GM19372 (cell line): ENCODE measurements at regions not wholly inside any gene's neighbourhood (a gene's known extent, or its start where the extent isn't known, plus 50 kb on each side); places are given as distances from the start of the nearest gene placed in this dataset.

Experiments used
- ATAC-seq: cut with Tn5 transposase; IDR thresholded peaks from one replicate; pipeline ENCODE4 v1.9.1; 2021; ENCODE audit warnings: mild to moderate bottlenecking, low read depth, moderate library complexity; ENCODE audit not compliant: unreplicated experiment

DNA sequence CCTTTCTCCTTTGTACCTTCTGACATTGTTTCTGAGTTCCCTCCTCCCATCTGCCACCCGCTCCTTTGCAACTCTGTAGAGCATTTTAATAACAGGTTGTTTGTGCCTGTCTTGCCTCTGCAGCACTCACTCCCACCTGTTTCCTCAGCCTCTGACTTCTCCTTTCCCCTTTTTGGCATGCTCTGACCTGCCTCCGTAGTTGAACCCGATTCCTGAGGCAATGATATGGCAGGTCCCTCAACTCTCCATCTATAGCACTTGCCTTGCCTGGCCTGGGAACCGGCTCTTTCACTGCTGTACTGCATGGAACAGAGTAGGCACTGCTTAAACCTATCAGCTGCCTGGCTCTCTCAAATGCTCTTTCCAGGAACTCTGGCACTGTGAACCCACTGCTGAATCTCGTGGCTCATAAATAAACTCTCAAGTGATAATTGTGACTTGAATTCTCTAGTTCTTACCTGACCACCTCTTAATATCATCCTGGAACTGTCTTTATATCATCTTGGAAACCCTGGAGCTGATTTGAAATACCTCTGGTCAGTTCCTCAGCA is 50.3 kb downstream of the UTRN start:
- no peak for ATAC-seq

DNA sequence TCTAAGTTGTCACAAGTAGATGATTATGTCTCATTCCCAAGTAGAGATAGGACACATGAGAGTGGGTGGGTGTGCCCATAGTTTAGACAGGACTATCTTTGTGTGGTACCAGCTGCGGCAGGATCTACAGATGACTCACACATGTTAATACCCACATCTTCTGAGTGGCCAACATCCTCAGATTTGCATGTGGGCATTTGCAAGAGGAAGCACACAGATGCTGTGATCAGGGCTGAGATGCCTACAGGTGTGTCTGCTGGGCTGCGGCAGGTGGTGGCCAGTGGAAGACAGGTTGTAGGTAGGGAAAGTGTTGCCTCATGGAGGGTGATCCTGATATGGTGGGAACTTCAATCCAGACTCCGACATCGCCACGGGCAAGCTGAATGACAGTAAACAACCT is 50.8 kb downstream of the UTRN start:
- ATAC-seq = peak; percentile 47

DNA sequence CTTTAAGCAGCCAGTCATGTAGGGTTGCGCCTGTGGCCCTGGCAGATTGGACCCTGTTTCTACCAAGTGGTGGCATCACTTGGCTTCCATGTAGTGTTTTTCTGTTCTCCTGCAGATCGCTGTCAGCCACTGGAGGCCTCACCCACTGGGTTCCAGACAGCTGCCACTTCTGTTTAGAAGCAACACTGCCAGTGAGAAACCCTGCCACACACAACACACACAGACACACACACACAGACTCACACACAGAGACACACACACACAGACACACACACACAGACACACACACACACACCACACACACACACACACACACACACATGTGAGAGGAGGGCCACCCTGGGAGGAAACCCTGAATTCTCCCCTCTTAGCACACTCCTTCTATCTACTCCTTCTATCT is 51.8 kb downstream of the UTRN start:
- ATAC-seq = no peak

DNA sequence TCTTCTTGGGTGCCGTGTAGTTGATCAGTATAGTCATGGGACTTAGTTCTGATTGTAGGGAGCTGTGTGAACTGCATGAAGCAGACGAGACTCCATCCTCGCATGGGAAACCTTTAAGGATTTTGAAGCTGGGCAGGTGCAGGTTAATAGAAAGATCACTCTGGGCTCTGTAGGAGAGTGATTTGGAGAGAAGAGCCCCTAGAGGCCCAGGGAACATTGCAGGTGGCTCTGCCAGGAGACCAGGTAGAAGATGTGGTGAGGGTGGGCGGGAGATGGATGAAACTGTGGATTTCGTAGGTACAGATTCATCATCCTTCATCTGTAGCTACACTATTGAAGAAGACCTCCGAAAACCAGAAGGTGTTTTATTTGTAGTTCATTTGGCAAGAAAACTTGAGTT is 53.3 kb downstream of the UTRN start:
- no peak for ATAC-seq

DNA sequence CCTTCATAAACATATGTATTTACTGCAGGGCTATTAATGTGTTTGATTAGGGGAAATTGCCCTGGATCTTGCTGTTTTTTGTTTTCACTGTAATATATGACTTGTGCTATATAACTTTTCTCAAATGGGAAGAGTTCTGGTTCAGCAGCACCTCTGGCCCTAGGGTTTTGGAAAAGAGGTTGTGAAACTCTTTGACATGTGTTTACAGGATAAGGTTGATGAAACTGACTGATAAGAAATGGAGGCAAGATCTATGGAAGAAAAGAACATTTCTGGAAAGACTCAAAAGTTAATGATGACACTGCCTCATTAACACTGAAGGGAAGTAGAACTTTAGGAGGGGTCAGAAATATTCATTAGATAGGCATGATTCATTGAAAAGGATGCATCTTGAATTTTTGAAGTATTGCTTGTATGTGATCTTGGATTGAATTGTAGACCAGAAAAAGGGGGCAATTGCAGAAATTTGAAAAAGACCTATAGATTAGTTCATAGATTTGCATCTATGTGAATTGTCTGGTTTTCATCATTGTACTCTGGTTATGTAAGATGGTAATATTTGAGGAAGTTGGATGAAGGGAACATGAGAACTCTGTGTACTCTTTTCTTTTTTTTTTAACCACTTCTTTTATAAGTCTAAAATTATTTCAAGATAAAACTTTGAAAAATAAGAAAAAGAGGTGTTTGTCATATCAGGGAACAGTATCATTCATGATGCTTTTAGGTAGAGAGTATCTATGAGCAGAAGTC is 54.0 kb downstream of the UTRN start:
- no peak for ATAC-seq

DNA sequence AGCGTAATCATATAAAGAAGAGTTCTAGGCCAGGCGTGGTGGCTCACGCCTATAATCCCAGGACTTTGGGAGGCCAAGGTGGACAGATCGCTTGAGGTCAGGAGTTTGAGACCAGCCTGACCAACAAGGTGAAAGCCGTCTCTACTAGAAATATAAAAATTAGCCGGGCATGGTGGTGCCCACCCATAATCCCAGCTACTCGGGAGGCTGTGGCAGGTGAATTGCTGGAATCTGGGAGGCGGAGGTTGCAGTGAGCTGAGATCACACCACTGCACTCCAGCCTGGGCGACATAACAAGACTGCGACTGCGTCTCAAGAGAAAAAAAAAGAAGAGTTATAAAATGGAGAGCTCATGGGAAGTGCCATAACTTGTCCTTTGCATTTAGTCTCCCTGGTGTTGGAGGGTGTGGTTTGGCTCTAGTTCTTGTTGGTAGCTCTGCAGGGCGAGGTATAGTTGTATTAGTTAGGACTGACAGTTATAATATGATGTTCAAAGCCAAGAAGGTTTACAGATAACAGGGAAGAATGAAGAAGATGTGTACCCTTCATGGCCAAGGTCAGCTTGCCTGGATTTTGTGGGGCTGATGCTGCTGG is 54.8 kb downstream of the UTRN start:
- ATAC-seq = no peak

DNA sequence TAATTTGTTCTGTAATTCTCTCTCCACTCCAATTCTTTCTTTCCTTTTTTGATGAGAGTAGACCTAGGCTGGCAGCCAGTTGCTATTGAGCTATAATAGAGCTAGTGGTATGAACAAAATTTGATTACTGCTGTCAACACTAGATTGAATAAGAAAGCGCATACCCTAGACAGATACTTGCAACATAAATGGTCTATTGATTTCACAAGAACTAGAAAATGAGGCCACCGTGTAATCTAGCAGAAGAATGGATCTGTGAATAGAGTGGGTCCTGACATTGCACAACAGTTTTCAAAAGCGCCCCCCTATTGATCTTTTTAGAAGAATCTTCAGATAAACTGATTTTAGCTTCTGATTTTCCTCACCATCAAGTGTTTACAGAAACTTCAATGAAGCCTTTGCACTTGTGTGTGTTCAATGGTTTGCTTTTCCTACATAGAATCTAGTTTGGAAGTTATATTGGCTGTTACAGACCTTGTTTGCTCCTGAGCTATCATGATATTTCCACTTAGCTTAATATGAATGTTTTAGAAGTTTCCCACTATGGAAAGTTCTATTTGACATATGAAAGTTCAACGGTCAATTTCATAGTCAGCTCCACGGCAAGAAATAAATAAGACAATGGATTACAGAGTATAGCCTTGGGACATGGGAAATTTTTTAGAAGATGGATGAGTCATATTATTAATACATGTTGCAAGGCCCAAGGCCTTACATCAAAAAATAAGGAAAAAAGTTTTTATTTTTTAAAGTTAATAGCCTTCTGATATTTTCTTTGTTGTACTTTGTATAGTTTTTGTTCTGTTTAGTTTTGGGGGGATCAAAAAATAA is 55.6 kb downstream of the UTRN start:
- no peak for ATAC-seq

DNA sequence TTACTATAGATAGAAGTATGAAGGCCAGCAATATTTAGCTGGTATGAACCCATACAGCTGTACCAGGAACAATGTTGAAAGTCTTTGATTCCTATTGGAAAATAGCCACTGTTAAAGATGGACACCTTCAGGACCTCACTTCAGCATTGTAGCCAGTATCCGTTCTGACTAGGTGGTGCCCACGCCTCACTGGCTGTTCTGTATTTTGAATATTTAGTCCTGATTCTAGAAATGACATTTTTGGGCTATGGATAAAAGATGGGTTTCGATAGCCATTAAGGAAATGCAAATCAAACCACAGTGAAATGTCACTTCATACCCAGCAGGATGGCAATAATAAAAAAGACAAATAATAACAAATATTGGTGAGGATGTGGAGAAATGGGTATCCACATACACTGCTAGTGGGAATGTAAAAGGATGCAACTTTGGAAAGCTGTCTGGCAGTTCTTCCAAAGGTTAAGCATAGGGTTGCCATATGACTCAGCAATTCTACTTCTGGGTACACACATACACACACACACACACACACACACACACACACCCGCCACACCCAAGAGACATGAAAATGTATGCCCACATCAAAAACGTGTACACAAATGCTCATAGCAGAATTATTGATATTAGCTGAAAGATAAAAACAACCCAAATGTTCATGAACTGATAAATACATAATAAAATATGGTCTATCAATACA is 56.8 kb downstream of the UTRN start:
- no peak for ATAC-seq

DNA sequence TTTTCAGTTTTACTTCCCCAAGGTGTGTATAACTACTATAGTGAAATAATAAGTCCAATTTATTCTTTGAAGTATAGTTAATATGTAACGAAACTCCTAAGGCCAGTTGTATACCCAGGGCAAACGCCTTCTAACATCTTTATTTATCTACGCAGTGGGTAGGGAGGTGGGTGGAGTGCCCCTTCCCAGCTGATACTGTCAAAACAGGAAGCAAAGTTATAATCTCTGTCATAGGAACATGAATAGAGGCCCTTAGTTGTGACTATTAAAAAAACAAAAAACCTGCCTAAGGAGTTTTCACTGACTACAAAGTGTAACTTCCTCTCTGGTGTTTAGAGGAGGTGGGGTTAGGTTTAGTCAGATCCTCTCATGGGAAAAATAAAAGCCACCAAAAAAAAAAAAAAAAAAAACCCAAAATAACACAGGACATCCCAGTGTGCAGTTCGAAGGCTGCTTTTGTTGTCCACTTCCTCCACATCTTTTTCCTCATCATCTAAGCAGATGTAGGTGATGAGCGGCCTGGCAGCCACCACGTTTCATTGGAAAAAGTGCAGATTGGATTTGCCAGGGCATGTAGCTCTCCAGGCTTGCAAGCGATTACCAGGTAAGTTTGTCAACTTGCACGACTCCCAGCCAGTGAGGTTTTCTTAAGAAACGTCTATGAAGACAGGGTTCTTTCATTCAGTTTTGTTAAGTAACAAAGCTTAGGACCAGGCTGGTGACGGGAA is 58.7 kb downstream of the UTRN start:
- peak; percentile 38 for ATAC-seq

DNA sequence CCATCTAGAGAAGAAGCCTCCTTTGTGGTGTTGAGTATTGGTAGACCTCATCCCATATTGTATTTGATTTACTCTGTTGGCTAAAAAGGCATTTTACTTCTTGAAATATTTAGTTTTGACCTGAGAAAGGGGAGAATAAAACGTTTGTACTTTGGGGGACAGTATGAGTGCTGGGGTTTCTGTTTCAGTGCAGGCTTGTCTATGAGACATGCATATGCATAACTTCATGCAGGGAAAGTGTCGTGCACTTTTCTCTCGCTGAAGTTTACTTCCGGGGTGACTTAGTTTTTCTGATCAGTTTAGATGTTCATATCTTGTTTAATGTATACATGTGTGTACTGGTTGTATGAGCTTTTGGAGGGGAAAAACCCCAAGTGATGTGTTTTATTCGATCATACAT is 59.5 kb downstream of the UTRN start:
- ATAC-seq = peak; percentile 50

DNA sequence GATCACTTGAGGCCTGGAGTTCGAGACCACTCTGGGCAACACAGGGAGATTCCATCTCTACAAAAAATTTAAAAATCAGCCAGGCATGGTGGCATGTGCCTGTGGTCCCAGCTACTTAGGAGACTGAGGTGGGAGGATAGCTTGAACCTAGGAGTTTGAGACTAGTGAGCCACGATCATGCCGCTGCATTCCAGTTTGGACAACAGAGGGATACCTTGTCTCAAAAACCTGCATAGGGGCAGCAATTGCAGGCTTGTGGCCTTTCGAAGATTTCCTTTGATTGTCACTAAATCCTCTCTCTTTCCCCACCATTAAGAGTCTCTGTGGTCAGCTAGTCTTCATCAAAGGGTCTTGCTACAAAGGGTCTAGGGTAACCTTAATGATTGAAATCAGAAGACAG is 60.3 kb downstream of the UTRN start:
- no peak for ATAC-seq

DNA sequence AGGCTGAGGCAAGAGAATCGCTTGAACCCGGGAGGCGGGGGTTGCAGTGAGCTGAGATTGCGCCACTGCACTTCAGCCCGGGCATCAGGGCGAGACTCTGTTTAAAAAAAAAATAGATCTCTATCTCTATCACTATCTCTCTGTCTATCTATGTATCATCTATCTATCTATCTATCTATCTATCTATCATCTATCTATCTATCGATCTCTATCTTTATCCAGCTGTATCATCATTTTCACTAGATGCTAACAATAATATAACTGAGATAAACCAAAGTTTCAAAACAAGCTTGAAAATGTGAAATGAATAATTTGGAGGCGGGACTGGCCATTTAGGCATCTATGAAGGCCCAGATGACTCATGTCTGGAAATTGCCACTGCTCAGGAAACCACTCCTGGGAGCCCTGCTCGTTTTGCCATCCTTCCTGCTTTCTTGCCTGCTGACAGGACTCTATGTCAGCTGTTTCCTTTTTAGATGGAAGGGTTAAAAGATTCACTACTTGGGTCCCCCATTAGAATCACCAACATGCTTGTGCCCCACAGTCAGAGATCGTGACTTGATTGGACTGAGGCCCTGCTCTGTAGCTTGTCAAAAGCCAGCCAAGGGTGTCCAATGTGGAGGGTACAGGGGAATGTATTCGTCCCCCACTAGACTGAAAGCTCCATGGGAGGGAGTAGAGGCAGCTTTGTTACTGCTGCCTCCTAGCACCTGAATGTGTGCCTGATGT is 61.7 kb downstream of the UTRN start:
- no peak for ATAC-seq

DNA sequence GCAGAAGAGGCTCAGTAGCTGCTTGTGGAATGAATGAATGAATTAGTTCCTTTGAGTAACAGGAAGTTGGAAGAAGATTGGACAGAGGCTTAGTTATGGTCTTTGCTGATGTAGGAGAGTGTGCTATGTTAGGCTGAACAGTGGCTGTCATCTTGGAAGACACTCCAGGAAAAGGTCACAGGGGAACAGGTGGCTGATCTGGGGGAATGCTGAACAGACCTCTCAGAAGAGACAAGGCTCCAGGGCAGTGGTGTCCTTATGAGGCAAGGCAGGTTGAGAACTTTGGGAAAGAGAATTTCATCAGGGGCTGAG is 62.3 kb downstream of the UTRN start:
- ATAC-seq = no peak

DNA sequence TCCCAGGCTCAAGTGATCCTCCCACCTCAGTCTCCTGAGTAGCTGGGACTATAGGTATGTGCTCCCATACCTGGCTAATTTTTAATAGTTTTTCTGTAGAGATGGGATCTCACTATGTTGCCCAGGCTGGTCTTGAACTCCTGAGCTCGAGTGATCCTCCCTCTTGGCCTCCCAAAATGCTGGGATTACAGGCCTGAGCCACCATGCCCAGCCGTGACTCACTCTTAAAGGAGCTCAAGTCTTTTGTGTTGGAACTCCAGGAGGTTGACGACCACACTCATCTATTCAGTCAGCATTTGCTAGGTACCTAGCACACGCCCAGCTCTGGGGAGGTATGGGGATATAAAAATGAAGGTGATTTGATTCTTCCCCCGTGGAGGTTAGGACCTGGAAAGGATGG is 62.8 kb downstream of the UTRN start:
- no peak for ATAC-seq

DNA sequence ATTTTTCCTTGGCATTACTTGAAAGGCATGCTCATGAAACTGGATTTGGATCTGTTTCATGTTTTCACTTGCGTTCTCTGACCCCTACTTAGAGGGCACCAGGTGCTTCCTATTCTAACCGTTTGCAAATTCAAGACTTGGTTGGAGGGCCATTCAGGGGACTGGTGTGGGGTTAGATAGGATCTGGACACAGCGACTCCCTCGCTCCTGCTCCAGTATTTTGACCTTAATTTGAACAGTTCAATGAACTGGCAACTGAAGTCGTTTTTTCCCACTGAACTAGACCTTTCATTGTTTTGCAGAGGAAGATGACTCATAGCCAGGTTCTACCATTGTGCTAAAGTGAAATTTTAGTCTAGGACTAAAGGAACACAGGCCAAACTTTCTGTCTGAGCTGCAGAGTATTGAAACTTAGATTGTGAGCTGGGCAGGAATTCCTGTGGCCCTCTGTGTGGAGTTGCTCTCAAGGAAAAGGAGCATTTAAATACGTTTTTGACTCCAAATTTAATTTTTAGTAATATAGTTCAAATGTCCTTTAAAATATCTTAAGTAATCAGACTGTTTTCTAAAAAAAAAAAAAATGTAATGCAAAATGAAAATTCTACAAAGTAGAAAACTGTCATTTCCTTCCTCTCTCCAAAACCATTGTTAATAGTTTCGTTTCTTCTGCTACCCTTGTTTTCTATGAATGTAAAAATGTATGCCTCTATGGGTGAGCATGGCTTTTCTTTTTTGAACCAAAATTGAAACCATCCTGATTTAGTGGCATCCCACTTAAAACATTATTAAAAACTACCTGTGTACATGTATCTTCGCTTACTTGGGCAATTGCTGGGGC is 64.8 kb downstream of the UTRN start:
- peak; percentile 36 for ATAC-seq

DNA sequence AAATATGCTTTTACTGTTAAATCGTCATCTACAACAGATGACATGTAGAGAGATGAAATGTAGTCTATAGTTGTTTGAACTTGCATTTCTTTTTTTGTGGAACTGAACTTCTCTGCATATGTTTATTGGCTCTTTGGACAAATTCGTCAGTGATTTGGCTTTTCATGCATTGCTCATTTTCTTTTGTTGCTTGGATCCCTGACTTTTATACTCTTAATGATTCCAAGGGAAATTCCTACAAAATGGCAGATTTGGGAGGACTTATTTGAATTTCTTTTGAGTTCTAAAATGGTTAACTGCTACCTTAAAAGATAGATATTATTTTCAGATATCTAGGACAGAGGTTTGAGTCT is 65.4 kb downstream of the UTRN start:
- no peak for ATAC-seq

DNA sequence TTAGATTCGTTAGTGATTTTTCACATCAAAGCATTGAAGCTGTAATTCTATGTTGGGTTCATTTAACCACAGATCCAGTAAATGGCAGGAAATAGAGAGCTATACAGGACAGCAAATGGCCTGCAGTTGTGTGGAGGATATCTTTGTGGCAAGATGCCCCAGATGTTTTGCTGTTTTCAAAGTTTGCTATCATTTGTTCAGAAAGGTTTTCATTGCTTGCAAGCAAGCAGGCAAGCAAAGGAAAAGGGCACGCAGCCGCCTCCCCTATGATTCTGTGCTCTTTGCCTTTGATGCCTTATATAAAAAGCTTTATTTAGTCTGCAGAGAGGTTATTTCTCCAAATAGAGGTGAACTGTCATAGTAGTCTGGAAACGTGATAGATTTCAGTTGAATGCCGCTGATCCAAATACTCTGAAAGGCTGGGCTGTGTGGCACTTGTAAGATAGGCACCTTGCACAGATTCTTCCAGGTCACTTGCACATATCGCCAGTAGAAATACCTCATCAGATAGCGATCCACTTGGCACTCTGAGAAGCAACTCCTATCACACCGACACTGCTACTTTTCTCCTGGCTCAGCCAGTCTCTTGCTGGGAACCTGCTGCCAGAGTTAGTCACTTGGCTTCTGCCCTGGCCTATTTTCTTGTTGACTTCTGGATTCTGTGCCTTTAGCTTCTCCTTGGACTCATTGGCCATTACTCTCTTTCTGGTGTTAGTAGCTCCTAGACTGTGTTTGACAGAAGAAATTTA is 66.4 kb downstream of the UTRN start:
- ATAC-seq = no peak

DNA sequence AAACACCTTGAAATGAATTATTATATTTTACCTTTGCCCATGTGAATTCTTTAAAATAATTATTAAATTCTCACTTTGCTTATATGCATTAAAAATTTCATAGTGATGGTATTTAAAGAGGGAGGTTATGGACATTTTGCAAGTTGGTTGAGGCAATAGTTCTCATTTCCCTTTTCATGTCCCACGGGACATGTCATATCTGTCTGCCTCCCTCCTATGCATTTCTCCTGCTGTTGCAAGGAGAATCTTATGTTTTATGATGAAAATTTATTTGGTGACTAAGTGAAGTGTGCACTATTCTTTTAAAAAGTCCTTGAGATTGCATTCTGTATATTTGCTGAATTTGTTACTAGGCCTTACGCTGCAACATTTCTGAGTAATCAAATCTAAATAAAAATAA is 67.2 kb downstream of the UTRN start:
- no peak for ATAC-seq
